AG10803 (cell line): ENCODE measurements at regions not wholly inside any gene's neighbourhood (a gene's known extent, or its start where the extent isn't known, plus 50 kb on each side); places are given as distances from the start of the nearest gene placed in this dataset.

Source experiments
- DNase-seq: peaks from one replicate; pipeline ENCODE4 v3.0.0; 2010; ENCODE audit warnings: low read depth
- H3K4me3 ChIP-seq: 2 replicates; pipeline ENCODE4 v1.5.1; 2011; ENCODE audit warnings: mild to moderate bottlenecking, low read length, control low read depth
- CTCF ChIP-seq: conservative IDR thresholded peaks from 2 replicates; pipeline ENCODE4 v1.5.1; 2011; ENCODE audit warnings: mild to moderate bottlenecking, low read length, control low read depth, inconsistent platforms

GRCh38 chr6:132934496-132934895 lies 120.1 kb downstream of the RPS12 start:
- peak; percentile 41 for DNase-seq
- no peak overlapping the region for H3K4me3 ChIP-seq
- TF ChIP-seq CTCF, result no peak

DNA sequence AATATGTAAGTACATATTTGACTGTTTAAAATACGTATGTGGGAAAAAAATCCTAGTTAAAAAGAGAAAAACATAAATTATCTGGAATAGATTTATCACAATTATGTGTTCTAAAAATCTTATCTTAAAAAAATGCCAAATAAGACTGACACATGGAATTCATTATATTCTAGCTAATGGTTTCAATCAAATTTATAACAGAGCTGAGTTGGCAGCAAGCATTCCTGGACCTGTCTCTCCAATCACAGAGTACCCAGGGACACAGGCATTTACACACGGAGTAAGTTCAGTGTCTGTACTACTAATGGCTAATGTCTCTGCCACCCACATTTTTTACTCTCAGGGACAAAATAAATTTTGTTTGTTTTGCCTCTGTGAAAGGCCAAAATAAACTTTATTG lies 122.3 kb downstream of the RPS12 start:
- no peak for DNase-seq
- no peak overlapping the region for H3K4me3 ChIP-seq
- no peak for TF ChIP-seq CTCF

DNA sequence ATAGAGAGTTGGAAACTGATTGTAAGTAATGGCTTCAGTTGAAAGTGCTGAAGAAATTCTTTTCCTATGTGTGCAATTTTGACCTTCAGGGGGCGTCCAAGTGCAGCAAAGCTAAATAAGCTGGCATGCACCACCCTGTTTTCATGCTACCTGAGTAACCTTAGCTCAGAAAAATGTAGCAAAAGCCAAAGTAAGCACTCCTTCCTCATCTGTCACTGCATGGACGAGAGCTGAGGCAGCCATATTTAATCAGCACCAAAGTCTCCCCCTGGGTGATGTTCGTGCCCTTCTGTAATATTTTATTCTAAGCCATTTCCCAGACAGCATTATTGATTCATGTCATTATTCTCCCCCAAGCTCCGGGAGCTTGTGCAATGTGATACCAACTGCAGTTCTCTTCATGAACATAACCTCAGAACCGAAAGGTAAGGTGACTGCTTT lies 123.1 kb downstream of the RPS12 start:
- peak; percentile 56 for TF ChIP-seq CTCF
- peak; percentile 16 for DNase-seq
- H3K4me3 ChIP-seq, result no peak overlapping the region

DNA sequence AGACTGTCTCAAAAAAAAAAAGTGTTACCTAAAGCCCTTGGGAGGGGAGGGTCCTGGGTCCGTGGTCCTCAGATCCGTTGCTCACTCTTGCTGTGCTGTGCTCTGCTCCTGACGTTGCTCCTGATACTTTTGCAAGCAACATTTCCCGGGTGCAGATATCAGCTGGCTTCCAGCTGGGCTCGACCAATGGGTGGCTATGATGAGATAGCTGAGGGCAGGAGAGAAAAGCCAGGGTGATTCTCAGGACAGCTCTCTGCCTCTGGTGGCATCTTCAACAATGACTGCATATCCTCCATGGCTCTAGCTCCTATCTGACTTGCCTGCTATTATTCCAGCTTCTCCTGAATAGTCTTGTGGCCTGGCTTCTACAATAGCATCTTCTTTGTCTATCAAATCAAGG lies 134.5 kb downstream of the RPS12 start:
- no peak for DNase-seq

DNA sequence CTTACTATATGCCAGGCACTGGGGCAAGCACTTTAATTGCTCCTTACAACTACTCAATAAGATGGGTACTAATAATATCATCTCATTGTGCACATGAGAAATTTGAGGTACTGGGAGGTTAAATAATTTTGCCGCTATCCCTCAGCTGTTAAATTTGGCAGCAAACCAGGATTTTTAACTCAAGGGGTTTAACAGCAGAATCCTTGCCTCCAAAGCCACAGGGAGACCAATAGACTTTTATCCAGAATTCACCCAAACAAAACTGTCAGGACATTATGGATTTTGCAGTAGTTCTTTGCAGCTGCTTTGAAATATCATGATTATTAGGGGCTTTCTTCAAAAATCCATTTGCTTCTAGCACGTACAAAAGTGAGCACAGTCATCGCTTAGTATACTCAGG lies 136.2 kb downstream of the RPS12 start:
- no peak for TF ChIP-seq CTCF
- DNase-seq, result no peak

More for the DNA sequence above, 134.5 kb downstream of the RPS12 start:
- no peak overlapping the region for H3K4me3 ChIP-seq
- no peak for TF ChIP-seq CTCF

DNA sequence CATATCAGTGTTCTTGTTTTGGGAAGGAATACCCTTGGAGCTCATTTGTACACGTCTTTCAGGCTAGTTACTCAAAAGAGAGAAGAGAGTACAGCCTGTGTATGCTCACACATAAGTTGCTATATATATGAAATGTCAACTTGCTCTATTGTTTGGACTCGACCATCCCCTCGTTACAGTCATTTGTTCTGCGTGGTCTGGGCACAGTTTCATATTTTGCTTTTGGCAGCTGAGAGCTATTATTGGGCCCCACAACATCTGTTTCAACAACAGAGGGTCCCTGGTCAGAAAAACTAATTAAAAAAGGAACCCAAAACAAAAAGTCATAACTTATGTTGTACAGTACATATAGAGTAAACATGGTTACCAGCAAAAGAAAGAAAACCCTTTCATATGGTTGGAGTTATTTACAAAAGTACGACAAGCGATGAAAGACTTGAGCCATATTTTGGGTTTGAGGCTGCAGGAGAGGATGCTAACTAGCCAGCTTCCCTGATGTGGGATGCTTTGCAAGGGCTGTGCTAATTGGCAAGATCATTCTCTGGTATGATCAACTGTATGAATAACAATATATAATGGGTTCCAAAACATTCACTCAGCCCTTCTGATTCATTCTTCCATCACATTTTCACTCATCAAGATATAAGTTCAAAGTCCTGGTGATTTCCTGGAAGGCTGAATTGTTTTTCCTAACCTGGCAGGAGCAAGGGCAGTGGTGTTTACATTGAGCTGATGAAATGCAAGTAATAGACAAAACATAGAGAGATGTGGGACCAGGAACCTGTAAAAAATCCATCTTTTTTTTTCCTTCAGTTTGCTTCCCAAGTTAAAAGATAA lies 137.9 kb downstream of the RPS12 start:
- no peak overlapping the region for H3K4me3 ChIP-seq
- no peak for DNase-seq
- TF ChIP-seq CTCF, result no peak

More for the DNA sequence above, 136.2 kb downstream of the RPS12 start:
- H3K4me3 ChIP-seq, result no peak overlapping the region

GRCh38 chr6:132952986-132953385 lies 138.6 kb downstream of the RPS12 start:
- no peak overlapping the region for H3K4me3 ChIP-seq
- TF ChIP-seq CTCF, result no peak
- no peak for DNase-seq
